H1 (cell line): ENCODE measurements at regions not wholly inside any gene's neighbourhood (a gene's known extent, or its start where the extent isn't known, plus 50 kb on each side); places are given as distances from the start of the nearest gene placed in this dataset.

ENCODE experiments used
- CTCF ChIA-PET: fragments of 300-600 bp; sonication (Branson Sonifier 250); formaldehyde crosslinking; loops from one replicate; lab custom pipeline; 2021; ENCODE audit not compliant: partially characterized antibody; lab: Charles Lee
- POLR2A ChIA-PET: fragments of 300-600 bp; sonication (Branson Sonifier 250); formaldehyde crosslinking; loops from one replicate; lab custom pipeline; 2021; ENCODE audit warnings: inconsistent platforms; ENCODE audit not compliant: partially characterized antibody; lab: Charles Lee
- DNase-seq, 2 experiments: peaks; one replicate each; pipeline versions ENCODE4 v3.0.0 to v3.0.0-alpha.2; 2010 to 2022; ENCODE audit warnings: low spot score in 2 of 2, low read depth in 1 of 2, mixed read lengths in 1 of 2
- FAIRE-seq: peaks from 2 replicates; lab custom pipeline; 2011; peaks lifted over from hg19 to GRCh38; lab: Jason Lieb, UNC
- H2AFZ ChIP-seq: 2 replicates; pipeline ENCODE4 v1.8.1; 2012; ENCODE audit warnings: low read length, inconsistent platforms
- H2AK5ac ChIP-seq: 2 replicates; pipeline ENCODE4 v1.6.1; 2013; ENCODE audit warnings: low read depth, low read length
- H2BK120ac ChIP-seq: replicated peaks from 2 replicates; pipeline ENCODE3; 2013; ENCODE audit warnings: low read depth, low read length, inconsistent platforms
- H2BK12ac ChIP-seq: 2 replicates; pipeline ENCODE4 v1.6.1; 2013; ENCODE audit warnings: low read depth, low read length
- H2BK15ac ChIP-seq: 2 replicates; pipeline ENCODE4 v1.6.1; 2013; ENCODE audit warnings: low read length
- H2BK20ac ChIP-seq: 2 replicates; pipeline ENCODE4 v1.6.1; 2013; ENCODE audit warnings: low read length
- H2BK5ac ChIP-seq: 2 replicates; pipeline ENCODE4 v1.6.1; 2013; ENCODE audit warnings: low read depth, low read length
- H3K14ac ChIP-seq: 2 replicates; pipeline ENCODE4 v1.6.1; 2013; ENCODE audit warnings: inconsistent platforms; ENCODE audit not compliant: insufficient read length
- H3K18ac ChIP-seq: 2 replicates; pipeline ENCODE4 v1.6.1; 2013; ENCODE audit warnings: low read length; ENCODE audit errors: extremely low read depth
- H3K23ac ChIP-seq: 2 replicates; pipeline ENCODE4 v1.6.1; 2013; ENCODE audit warnings: inconsistent platforms; ENCODE audit not compliant: insufficient read length
- H3K23me2 ChIP-seq: 2 replicates; pipeline ENCODE4 v1.6.1; 2013; ENCODE audit warnings: low read depth, low read length
- H3K27ac ChIP-seq: 2 replicates; pipeline ENCODE4 v1.6.1; 2011; ENCODE audit warnings: low read depth, low read length, inconsistent platforms
- H3K27me3 ChIP-seq, 4 experiments: replicated peaks in 1 of 4; 1 replicate in 1 of 4; 2 replicates in 3 of 4; pipeline versions ENCODE4 v1.6.1 to v1.8.1; 2011 to 2013; ENCODE audit warnings: low read length in 3 of 4, mild to moderate bottlenecking in 3 of 4, inconsistent platforms in 2 of 4, mixed read lengths in 2 of 4, moderate library complexity in 1 of 4; ENCODE audit not compliant: control insufficient read depth in 3 of 4, insufficient read depth in 3 of 4; ENCODE audit errors: extremely low read depth in 1 of 4
- H3K36me3 ChIP-seq, 4 experiments: 2 replicates each; pipeline versions ENCODE4 v1.6.1 to v1.8.1; 2011 to 2013; ENCODE audit warnings: mild to moderate bottlenecking in 4 of 4, low read length in 3 of 4, moderate library complexity in 2 of 4, control low read depth in 1 of 4, inconsistent platforms in 1 of 4; ENCODE audit not compliant: insufficient read depth in 4 of 4, control insufficient read depth in 2 of 4
- H3K4ac ChIP-seq: replicated peaks from 2 replicates; pipeline ENCODE3; 2013; ENCODE audit warnings: low read length, low read depth, mixed read lengths, inconsistent platforms; ENCODE audit not compliant: insufficient read length
- H3K4me1 ChIP-seq, 4 experiments: replicated peaks in 1 of 4; 1 replicate in 1 of 4; 2 replicates in 3 of 4; pipeline versions ENCODE4 v1.6.1 to v1.8.1; 2011 to 2013; ENCODE audit warnings: low read length in 3 of 4, inconsistent platforms in 2 of 4, mixed read lengths in 1 of 4; ENCODE audit not compliant: insufficient read depth in 4 of 4, control insufficient read depth in 3 of 4
- H3K4me2 ChIP-seq, 2 experiments: 2 replicates each; pipeline versions ENCODE4 v1.6.1 to v1.8.1; 2011 to 2013; ENCODE audit warnings: low read depth in 2 of 2, low read length in 2 of 2, control low read depth in 1 of 2, inconsistent platforms in 1 of 2, mild to moderate bottlenecking in 1 of 2; ENCODE audit not compliant: insufficient read depth in 1 of 2
- H3K4me3 ChIP-seq, 4 experiments: fragments of 200-600, 300-600 bp in 1 of 4; sonication (generic), shearing (Covaris generic), sonication (Bioruptor Twin) in 1 of 4; 2 replicates each; pipeline versions ENCODE4 v1.5.1 to v1.8.1; 2011 to 2016; ENCODE audit warnings: low read length in 4 of 4, low read depth in 3 of 4, control low read depth in 2 of 4, inconsistent platforms in 2 of 4, mild to moderate bottlenecking in 2 of 4, mixed read lengths in 1 of 4, moderate library complexity in 1 of 4; ENCODE audit not compliant: insufficient read depth in 2 of 4; ENCODE audit errors: extremely low read depth in 1 of 4
- H3K56ac ChIP-seq: replicated peaks from 2 replicates; pipeline ENCODE3; 2013; ENCODE audit warnings: low read depth, mild to moderate bottlenecking, mixed read lengths, low read length, inconsistent platforms; ENCODE audit not compliant: insufficient read length
- H3K79me1 ChIP-seq: 2 replicates; pipeline ENCODE4 v1.6.1; 2013; ENCODE audit warnings: low read depth, low read length, control low read depth
- H3K79me2 ChIP-seq, 2 experiments: 2 replicates each; pipeline versions ENCODE4 v1.6.1 to v1.8.1; 2012 to 2013; ENCODE audit warnings: low read length in 2 of 2, mild to moderate bottlenecking in 2 of 2, inconsistent platforms in 1 of 2; ENCODE audit not compliant: insufficient read depth in 2 of 2, control insufficient read depth in 1 of 2
- H3K9ac ChIP-seq, 4 experiments: replicated peaks in 1 of 4; 1 replicate in 1 of 4; 2 replicates in 3 of 4; pipeline versions ENCODE4 v1.6.1 to v1.8.1; 2011 to 2013; ENCODE audit warnings: low read depth in 3 of 4, low read length in 3 of 4, control low read depth in 2 of 4, mild to moderate bottlenecking in 2 of 4, moderate library complexity in 2 of 4, inconsistent platforms in 1 of 4; ENCODE audit errors: extremely low read depth in 1 of 4
- H3K9me3 ChIP-seq, 2 experiments: 2 replicates each; pipeline versions ENCODE4 v1.6.1 to v1.8.1; 2012 to 2013; ENCODE audit warnings: mild to moderate bottlenecking in 2 of 2, moderate library complexity in 2 of 2, control low read depth in 1 of 2, inconsistent platforms in 1 of 2, low read depth in 1 of 2, low read length in 1 of 2, mixed read lengths in 1 of 2; ENCODE audit not compliant: insufficient read depth in 2 of 2
- H4K20me1 ChIP-seq, 2 experiments: replicated peaks in 1 of 2; 2 replicates each; pipeline versions ENCODE3 to v1.8.1; 2011 to 2013; ENCODE audit warnings: inconsistent platforms in 2 of 2, low read length in 2 of 2, mild to moderate bottlenecking in 1 of 2; ENCODE audit not compliant: insufficient read depth in 2 of 2, control insufficient read depth in 1 of 2
- H4K5ac ChIP-seq: 2 replicates; pipeline ENCODE4 v1.6.1; 2013; ENCODE audit warnings: low read length, low read depth, mixed read lengths, inconsistent platforms; ENCODE audit not compliant: insufficient read length
- H4K8ac ChIP-seq: 2 replicates; pipeline ENCODE4 v1.8.0; 2013; ENCODE audit warnings: mild to moderate bottlenecking, moderate library complexity, low read length, inconsistent platforms; ENCODE audit not compliant: insufficient read depth; ENCODE audit errors: extremely low read depth
- H4K91ac ChIP-seq: replicated peaks from 2 replicates; pipeline ENCODE3; 2013; ENCODE audit warnings: low read length, mixed read lengths, inconsistent platforms; ENCODE audit not compliant: insufficient read length
- JUND ChIP-seq: IDR thresholded peaks from 2 replicates; pipeline ENCODE4 v1.6.1; 2011; ENCODE audit warnings: mild to moderate bottlenecking, improper control_type of control experiment, low read length
- WGBS, 2 experiments: shearing (Covaris generic) in 1 of 2; methylation state at CpG; one replicate each; pipeline versions ENCODE4 v1.1.6 to v1.1.7; 2013 to 2015; ENCODE audit warnings: low lambda C conversion rate in 2 of 2, mixed read lengths in 2 of 2, inconsistent platforms in 1 of 2, low coverage in 1 of 2, missing lambda C conversion rate in 1 of 2; ENCODE audit not compliant: insufficient replicate concordance in 2 of 2, insufficient coverage in 1 of 2, insufficient read length in 1 of 2; ENCODE audit errors: extremely low coverage in 1 of 2, missing lambda C conversion rate in 1 of 2; 5-methylcytosine and 5-hydroxymethylcytosine counted together

DNA sequence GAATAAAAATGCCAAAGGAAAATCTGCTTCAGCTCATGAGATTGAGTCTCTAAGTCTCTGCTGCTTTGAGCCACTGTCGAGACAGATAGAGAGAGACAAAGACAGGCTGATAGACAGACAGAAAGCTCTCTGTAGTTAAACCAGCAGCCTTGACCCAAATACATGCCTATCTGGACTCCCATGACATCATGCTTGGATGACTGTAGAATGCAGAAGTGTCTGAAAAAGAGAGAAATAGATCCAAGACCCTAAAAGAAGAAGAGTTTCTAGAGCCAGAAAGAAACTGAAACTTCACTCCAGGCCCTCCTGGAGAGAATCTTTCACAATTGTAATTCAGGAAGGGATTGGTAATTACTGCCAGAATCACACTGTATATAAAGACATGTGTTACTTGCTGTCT is 122.6 kb upstream of the PLXNC1 start:
- no peaks in the 10 kb centered on the region for H3K79me2 ChIP-seq
- H2BK20ac ChIP-seq: no peak overlapping the region
- H3K4me2 ChIP-seq: no peak overlapping the region

More for the DNA sequence above, 122.6 kb upstream of the PLXNC1 start:
- Histone ChIP-seq H2BK5ac (no peak overlapping the region), H3K9ac (no peak overlapping the region), H3K23ac (no peak overlapping the region), H3K9me3 (peaks cover 11 to 14% of the 10 kb centered on the region in 2 experiments), H4K5ac (no peak overlapping the region), H4K8ac (no peak overlapping the region), H3K27ac (no peak overlapping the region), H2AK5ac (no peak overlapping the region), H3K18ac (no peak overlapping the region), H4K20me1 (no peaks in the 10 kb centered on the region), H3K27me3 (no peaks in the 10 kb centered on the region), H3K4ac (no peak overlapping the region), H2BK12ac (no peak overlapping the region), H3K79me1 (no peaks in the 10 kb centered on the region), H2BK120ac (no peak overlapping the region), H2AFZ (no peak overlapping the region), H3K23me2 (no peaks in the 10 kb centered on the region), H2BK15ac (no peak overlapping the region), H4K91ac (no peak overlapping the region), H3K36me3 (no peaks in the 10 kb centered on the region), H3K56ac (no peak overlapping the region), H3K4me3 (no peak overlapping the region), H3K4me1 (no peaks in the 10 kb centered on the region), H3K14ac (no peak overlapping the region)
- DNase-seq (no peak), FAIRE-seq (no peak)
- WGBS, 2 experiments: 95% methylated on average over 1 of the region's 1 CpG; no CpG with 5 or more reads in 1 of the 2 experiments
- CTCF ChIA-PET: interaction anchor here (0.6 kb wide), 1 partner anchor 10 kb away, joined by 4 read pairs; no protein-coding TSS in a partner anchor
- POLR2A ChIA-PET: no interaction called here
- TF ChIP-seq JUND: no peak
